PC-3 (cell line): ENCODE measurements at regions not wholly inside any gene's neighbourhood (a gene's known extent, or its start where the extent isn't known, plus 50 kb on each side); places are given as distances from the start of the nearest gene placed in this dataset.

Experiments used
- CTCF ChIP-seq: fragments of 300-600 bp; sonication (generic); conservative IDR thresholded peaks from 2 replicates; pipeline ENCODE4 v1.5.1; 2017; ENCODE audit warnings: antibody characterized with exemption, low read depth, mild to moderate bottlenecking, low read length
- EZH2phosphoT487 ChIP-seq: fragments of 300-600 bp; sonication (generic); IDR thresholded peaks from 2 replicates; pipeline ENCODE4 v1.6.1; 2018; ENCODE audit warnings: mild to moderate bottlenecking, antibody characterized with exemption, low read length, borderline replicate concordance

DNA sequence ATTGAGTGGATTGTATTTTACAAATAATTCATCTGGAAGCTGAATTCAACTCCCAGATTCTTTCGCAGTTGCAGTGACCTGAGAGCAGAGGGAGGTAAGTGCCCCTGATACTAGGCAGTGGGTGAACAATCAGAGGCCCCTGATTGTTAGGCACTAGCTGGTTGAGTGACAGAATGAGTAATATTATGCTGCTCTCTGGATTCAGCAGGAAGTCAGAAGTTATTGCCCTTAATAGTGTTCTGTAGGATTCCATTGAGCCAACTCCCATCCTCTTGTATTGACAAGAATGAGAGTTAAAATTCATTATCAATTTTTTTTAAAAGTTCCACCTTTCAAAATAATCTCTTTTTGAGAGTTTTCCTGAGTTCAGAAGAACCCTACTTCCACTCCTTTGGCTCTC is 301.2 kb downstream of the DTWD2 start:
- TF ChIP-seq CTCF (no peak), EZH2phosphoT487 (no peak)
